ENCODE measurements at regions not wholly inside any gene's neighbourhood (a gene's known extent, or its start where the extent isn't known, plus 50 kb on each side); places are given as distances from the start of the nearest gene placed in this dataset.

DNA sequence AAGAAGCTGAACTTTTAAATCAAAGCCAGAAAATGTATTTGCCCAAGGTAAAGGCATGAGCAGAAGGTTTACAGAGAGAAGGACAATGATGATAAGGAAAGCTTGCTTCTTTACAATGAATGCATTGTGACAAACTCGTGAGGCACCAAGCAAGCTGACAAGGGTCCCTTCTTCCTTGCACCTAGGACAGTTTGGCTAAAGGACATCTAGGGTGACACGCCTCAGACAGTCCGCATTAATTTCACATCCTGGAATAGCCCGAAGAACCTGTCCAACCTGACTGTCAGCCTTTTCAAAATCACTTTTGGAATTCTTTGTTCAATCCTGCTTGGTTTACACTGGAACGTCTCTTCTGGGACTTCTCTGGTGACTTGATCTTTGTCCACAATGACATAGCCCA lies 146.4 kb upstream of the MAP3K1 start:
- no peak for TF ChIP-seq POLR2A (IDR thresholded peaks at IDR 0.05)
- TF ChIP-seq, protein P1, sequence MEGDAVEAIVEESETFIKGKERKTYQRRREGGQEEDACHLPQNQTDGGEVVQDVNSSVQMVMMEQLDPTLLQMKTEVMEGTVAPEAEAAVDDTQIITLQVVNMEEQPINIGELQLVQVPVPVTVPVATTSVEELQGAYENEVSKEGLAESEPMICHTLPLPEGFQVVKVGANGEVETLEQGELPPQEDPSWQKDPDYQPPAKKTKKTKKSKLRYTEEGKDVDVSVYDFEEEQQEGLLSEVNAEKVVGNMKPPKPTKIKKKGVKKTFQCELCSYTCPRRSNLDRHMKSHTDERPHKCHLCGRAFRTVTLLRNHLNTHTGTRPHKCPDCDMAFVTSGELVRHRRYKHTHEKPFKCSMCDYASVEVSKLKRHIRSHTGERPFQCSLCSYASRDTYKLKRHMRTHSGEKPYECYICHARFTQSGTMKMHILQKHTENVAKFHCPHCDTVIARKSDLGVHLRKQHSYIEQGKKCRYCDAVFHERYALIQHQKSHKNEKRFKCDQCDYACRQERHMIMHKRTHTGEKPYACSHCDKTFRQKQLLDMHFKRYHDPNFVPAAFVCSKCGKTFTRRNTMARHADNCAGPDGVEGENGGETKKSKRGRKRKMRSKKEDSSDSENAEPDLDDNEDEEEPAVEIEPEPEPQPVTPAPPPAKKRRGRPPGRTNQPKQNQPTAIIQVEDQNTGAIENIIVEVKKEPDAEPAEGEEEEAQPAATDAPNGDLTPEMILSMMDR (IDR thresholded peaks at IDR 0.05): no peak
